Natural killer cell (primary cell): ENCODE measurements at regions not wholly inside any gene's neighbourhood (a gene's known extent, or its start where the extent isn't known, plus 50 kb on each side); places are given as distances from the start of the nearest gene placed in this dataset.

ENCODE experiments used
- ATAC-seq, 3 donors: fragments of 150-1000 bp in 2 of 3; fragments of 200-7000 bp in 1 of 3; cut with Tn5 transposase; 1 replicate in 1 of 3; 2 replicates in 2 of 3; pipeline ENCODE4 v1.10.0; 2021; ENCODE audit warnings: mild to moderate bottlenecking in 2 of 3, moderate library complexity in 2 of 3
- DNase-seq, 2 donors: peaks; one replicate each; pipeline versions ENCODE4 v3.0.0 to v3.0.0-alpha.2; 2013 to 2021; ENCODE audit warnings: mixed read lengths in 1 of 2
- H3K27ac ChIP-seq: one replicate; pipeline ENCODE4 v1.5.1; 2013; ENCODE audit warnings: mild to moderate bottlenecking, low read length
- H3K27me3 ChIP-seq: one replicate; pipeline ENCODE4 v1.6.1; 2013; ENCODE audit warnings: low read length; ENCODE audit not compliant: control insufficient read depth, insufficient read depth
- H3K36me3 ChIP-seq: one replicate; pipeline ENCODE4 v1.6.1; 2013; ENCODE audit warnings: low read length; ENCODE audit not compliant: control insufficient read depth, insufficient read depth
- H3K4me1 ChIP-seq: one replicate; pipeline ENCODE4 v1.6.1; 2013; ENCODE audit warnings: low read length; ENCODE audit not compliant: control insufficient read depth, insufficient read depth
- H3K4me3 ChIP-seq: one replicate; pipeline ENCODE4 v1.5.1; 2013; ENCODE audit warnings: low read length
- H3K9me3 ChIP-seq: one replicate; pipeline ENCODE4 v1.6.1; 2013; ENCODE audit warnings: low read length; ENCODE audit not compliant: control insufficient read depth, insufficient read depth
- H3K27ac Mint-ChIP-seq, 2 donors: one replicate each; pipeline ENCODE4 v1.8.0; 2022; ENCODE audit warnings: mild to moderate bottlenecking in 2 of 2, mixed read lengths in 2 of 2, moderate library complexity in 1 of 2
- H3K27me3 Mint-ChIP-seq, 2 donors: one replicate each; pipeline ENCODE4 v1.8.0; 2022; ENCODE audit warnings: low read depth in 2 of 2, mixed read lengths in 2 of 2
- H3K36me3 Mint-ChIP-seq: one replicate; pipeline ENCODE4 v1.8.0; 2022; ENCODE audit warnings: mixed read lengths
- H3K4me1 Mint-ChIP-seq, 2 donors: one replicate each; pipeline ENCODE4 v1.8.0; 2022; ENCODE audit warnings: mixed read lengths in 2 of 2
- H3K4me3 Mint-ChIP-seq: one replicate; pipeline ENCODE4 v1.8.0; 2022; ENCODE audit warnings: mild to moderate bottlenecking, moderate library complexity, mixed read lengths
- H3K9me3 Mint-ChIP-seq, 2 donors: one replicate each; pipeline ENCODE4 v1.8.0; 2022; ENCODE audit warnings: mixed read lengths in 2 of 2
- CTCF ChIP-seq: fragments of 200-600 bp; IDR thresholded peaks from one replicate; pipeline ENCODE4 v1.8.0; 2022; ENCODE audit warnings: antibody characterized with exemption
- WGBS: methylation state at CpG from one replicate; pipeline ENCODE4 v1.1.7; 2013; ENCODE audit warnings: missing lambda C conversion rate; ENCODE audit not compliant: insufficient coverage; 5-methylcytosine and 5-hydroxymethylcytosine counted together
- intact Hi-C: fragments of 100-400 bp; cut with micrococcal nuclease; formaldehyde crosslinking; loops from one replicate; pipeline ENCODE4 v1.14.2; 2022

GRCh38 chr9:14530841-14531240, 162.4 kb downstream of the ZDHHC21 start:
- ATAC-seq, result no peak
- H3K27ac ChIP-seq, result no peak overlapping the region
- no peaks in the 10 kb centered on the region for H3K36me3 Mint-ChIP-seq
- H3K4me1 Mint-ChIP-seq, result no peaks in the 10 kb centered on the region
- no peaks in the 10 kb centered on the region for H3K4me1 ChIP-seq
- no peaks in the 10 kb centered on the region for H3K27me3 ChIP-seq
- no peak for DNase-seq
- peaks cover 15 to 33% of the 10 kb centered on the region in 2 donors for H3K27me3 Mint-ChIP-seq
- TF ChIP-seq CTCF, result no peak
- H3K4me3 Mint-ChIP-seq, result no peak overlapping the region
- no peak overlapping the region for H3K4me3 ChIP-seq
- no peak overlapping the region for H3K27ac Mint-ChIP-seq
- 90% methylated on average over 3 of the region's 4 CpGs for WGBS
- intact Hi-C loops, result no loop called here
- H3K9me3 ChIP-seq, result no peaks in the 10 kb centered on the region
- peaks cover 0 to 4% of the 10 kb centered on the region in 2 donors for H3K9me3 Mint-ChIP-seq
- H3K36me3 ChIP-seq, result no peaks in the 10 kb centered on the region

- no peak overlapping the region for H3K27ac ChIP-seq
- H3K4me1 Mint-ChIP-seq, result no peaks in the 10 kb centered on the region
Measured at GRCh38 chr9:14530366-14530765, 162.9 kb downstream of the ZDHHC21 start.

GRCh38 chr9:14529629-14530028, 163.6 kb downstream of the ZDHHC21 start:
- H3K4me1 ChIP-seq, result no peaks in the 10 kb centered on the region
- Mint-ChIP-seq H3K27ac (no peak overlapping the region), H3K4me3 (no peak overlapping the region), H3K4me1 (no peaks in the 10 kb centered on the region), H3K27me3 (peaks cover 7 to 23% of the 10 kb centered on the region in 2 donors), H3K36me3 (no peaks in the 10 kb centered on the region), H3K9me3 (peaks cover 0 to 2% of the 10 kb centered on the region in 2 donors)
- ATAC-seq (no peak), DNase-seq (no peak)
- TF ChIP-seq CTCF, result no peak
- intact Hi-C loops, result no loop called here
- H3K4me3 ChIP-seq, result no peak overlapping the region
- no peaks in the 10 kb centered on the region for H3K9me3 ChIP-seq
- 95% methylated on average over 3 of the region's 4 CpGs for WGBS
- no peak overlapping the region for H3K27ac ChIP-seq
- no peaks in the 10 kb centered on the region for H3K27me3 ChIP-seq
- no peaks in the 10 kb centered on the region for H3K36me3 ChIP-seq

More at GRCh38 chr9:14530366-14530765, 162.9 kb downstream of the ZDHHC21 start:
- H3K4me3 Mint-ChIP-seq, result no peak overlapping the region
- no peak for TF ChIP-seq CTCF
- WGBS, result 73% methylated on average over 6 of the region's 6 CpGs
- intact Hi-C loops, result no loop called here
- H3K27me3 Mint-ChIP-seq, result peaks cover 14 to 31% of the 10 kb centered on the region in 2 donors
- no peaks in the 10 kb centered on the region for H3K27me3 ChIP-seq
- ATAC-seq (no peak), DNase-seq (no peak)
- no peaks in the 10 kb centered on the region for H3K36me3 Mint-ChIP-seq
- no peaks in the 10 kb centered on the region for H3K4me1 ChIP-seq
- H3K4me3 ChIP-seq, result no peak overlapping the region
- no peaks in the 10 kb centered on the region for H3K36me3 ChIP-seq
- no peak overlapping the region for H3K27ac Mint-ChIP-seq
- no peaks in the 10 kb centered on the region for H3K9me3 ChIP-seq
- peaks cover 0 to 4% of the 10 kb centered on the region in 2 donors for H3K9me3 Mint-ChIP-seq

- no peak overlapping the region for H3K4me3 Mint-ChIP-seq
- Histone ChIP-seq H3K9me3 (no peaks in the 10 kb centered on the region), H3K4me1 (no peaks in the 10 kb centered on the region), H3K27me3 (no peaks in the 10 kb centered on the region), H3K4me3 (no peak overlapping the region), H3K36me3 (no peaks in the 10 kb centered on the region), H3K27ac (no peak overlapping the region)
- no peak for TF ChIP-seq CTCF
- no peak for ATAC-seq
- no peak overlapping the region for H3K27ac Mint-ChIP-seq
- H3K27me3 Mint-ChIP-seq, result peaks cover 3 to 19% of the 10 kb centered on the region in 2 donors
- DNase-seq, result no peak
- intact Hi-C loops, result no loop called here
- H3K9me3 Mint-ChIP-seq, result peaks cover 0 to 2% of the 10 kb centered on the region in 2 donors
- 65% methylated on average over 2 of the region's 3 CpGs for WGBS
- no peaks in the 10 kb centered on the region for H3K4me1 Mint-ChIP-seq
- no peaks in the 10 kb centered on the region for H3K36me3 Mint-ChIP-seq
Measured at GRCh38 chr9:14529054-14529453, 164.2 kb downstream of the ZDHHC21 start.
